NCI-H128 (cell line): ENCODE measurements at regions not wholly inside any gene's neighbourhood (a gene's known extent, or its start where the extent isn't known, plus 50 kb on each side); places are given as distances from the start of the nearest gene placed in this dataset.
"Not testable (repeated sequence)": the region's sequence is repeated elsewhere in the genome, so short reads cannot be mapped to it uniquely, and the experiment has no call there.

ENCODE experiments used
- DNase-seq: peaks from one replicate; lab custom pipeline; 2025; ENCODE audit not compliant: unreplicated experiment; lab: John Stamatoyannopoulos, UW

GRCh38 chr6:79810185-79810705 lies 137.1 kb downstream of the ELOVL4 start:
- peak; percentile 95 for DNase-seq

- no peak for DNase-seq
Measured at GRCh38 chr6:79808921-79809320, 138.4 kb downstream of the ELOVL4 start.

- not testable (repeated sequence) for DNase-seq
Measured at GRCh38 chr6:79806661-79807060, 140.7 kb downstream of the ELOVL4 start.

- DNase-seq: no peak
Measured at GRCh38 chr6:79804732-79805131, 142.6 kb downstream of the ELOVL4 start.

GRCh38 chr6:79803917-79804316 lies 143.4 kb downstream of the ELOVL4 start:
- DNase-seq: no peak

GRCh38 chr6:79802657-79803300 lies 144.6 kb downstream of the ELOVL4 start:
- DNase-seq: no peak

GRCh38 chr6:79801362-79801761 lies 146.0 kb downstream of the ELOVL4 start:
- no peak for DNase-seq

- no peak for DNase-seq
Measured at GRCh38 chr6:79798841-79799240, 148.5 kb downstream of the ELOVL4 start.

GRCh38 chr6:79797912-79798311 lies 149.4 kb downstream of the ELOVL4 start:
- peak; percentile 28 for DNase-seq

- DNase-seq: no peak
Measured at GRCh38 chr6:79797163-79797764, 150.1 kb downstream of the ELOVL4 start.

- DNase-seq: no peak
Measured at GRCh38 chr6:79796197-79796596, 151.2 kb downstream of the ELOVL4 start.

- DNase-seq: no peak
Measured at GRCh38 chr6:79789896-79790295, 157.5 kb downstream of the ELOVL4 start.

- DNase-seq: no peak
Measured at GRCh38 chr6:79788756-79789155, 157.6 kb downstream of the SH3BGRL2 start.

- DNase-seq: no peak
Measured at GRCh38 chr6:79787626-79788025, 156.5 kb downstream of the SH3BGRL2 start.

GRCh38 chr6:79784395-79784753 lies 153.2 kb downstream of the SH3BGRL2 start:
- no peak for DNase-seq

GRCh38 chr6:79783670-79784394 lies 152.7 kb downstream of the SH3BGRL2 start:
- DNase-seq: no peak

GRCh38 chr6:79782792-79783580 lies 151.9 kb downstream of the SH3BGRL2 start:
- no peak for DNase-seq

GRCh38 chr6:79781916-79782315 lies 150.8 kb downstream of the SH3BGRL2 start:
- DNase-seq: no peak

GRCh38 chr6:79780881-79781280 lies 149.8 kb downstream of the SH3BGRL2 start:
- no peak for DNase-seq

- no peak for DNase-seq
Measured at GRCh38 chr6:79778816-79779215, 147.7 kb downstream of the SH3BGRL2 start.
